ENCODE measurements at regions not wholly inside any gene's neighbourhood (a gene's known extent, or its start where the extent isn't known, plus 50 kb on each side); places are given as distances from the start of the nearest gene placed in this dataset.

DNA sequence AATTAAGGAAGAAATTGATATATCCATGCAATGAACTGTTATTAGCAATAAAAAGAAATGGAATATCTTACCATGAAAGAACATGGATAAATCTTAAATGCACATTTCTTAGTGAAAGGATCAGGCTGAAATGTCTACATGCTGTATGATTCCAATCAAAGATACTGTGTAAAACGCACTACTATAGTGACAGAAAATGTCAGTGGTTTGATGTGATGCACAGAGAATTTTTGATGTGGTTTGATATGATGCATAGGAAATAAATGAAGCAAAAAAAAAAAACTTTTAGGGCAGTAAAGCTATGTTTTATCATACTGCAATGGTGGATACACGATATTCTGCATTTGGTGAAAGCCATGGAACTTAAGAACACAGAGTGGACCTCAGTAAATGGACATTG lies 547.6 kb downstream of the GABRG1 start:
- TF ChIP-seq EZH2 (IDR thresholded peaks at IDR 0.05; ENCODE audit: insufficient read depth, poor library complexity, severe bottlenecking) (no peak), EZH2phosphoT487 (IDR thresholded peaks at IDR 0.05; ENCODE audit: insufficient read depth, low read depth) (no peak)
